Activated T-cell treated with anti-CD3 and anti-CD28 coated beads, Interleukin-2, amount 50 U/mL, for 72 hours (primary cell): ENCODE measurements at regions not wholly inside any gene's neighbourhood (a gene's known extent, or its start where the extent isn't known, plus 50 kb on each side); places are given as distances from the start of the nearest gene placed in this dataset.

Experiments used
- ATAC-seq, 2 donors: fragments of 150-1000 bp; cut with Tn5 transposase; replicated peaks in 1 of 2; 2 replicates each; pipeline ENCODE4 v1.10.0; 2021; ENCODE audit warnings: moderate library complexity in 2 of 2, mild to moderate bottlenecking in 1 of 2
- DNase-seq, 2 donors: peaks; one replicate each; pipeline ENCODE4 v3.0.0; 2021 to 2022; ENCODE audit warnings: mixed read lengths in 1 of 2
- H3K27ac Mint-ChIP-seq: one replicate; pipeline ENCODE4 v1.8.0; 2022; ENCODE audit warnings: mild to moderate bottlenecking, moderate library complexity, mixed read lengths
- H3K27me3 Mint-ChIP-seq: one replicate; pipeline ENCODE4 v1.8.0; 2022; ENCODE audit warnings: low read depth, mixed read lengths
- H3K36me3 Mint-ChIP-seq, 2 donors: one replicate each; pipeline ENCODE4 v1.8.0; 2022; ENCODE audit warnings: mixed read lengths in 2 of 2, mild to moderate bottlenecking in 1 of 2; ENCODE audit not compliant: insufficient read depth in 2 of 2
- H3K4me1 Mint-ChIP-seq: one replicate; pipeline ENCODE4 v1.8.0; 2022; ENCODE audit warnings: low read depth, mixed read lengths
- H3K4me3 Mint-ChIP-seq, 2 donors: one replicate each; pipeline ENCODE4 v1.8.0; 2022; ENCODE audit warnings: mild to moderate bottlenecking in 2 of 2, mixed read lengths in 2 of 2, moderate library complexity in 2 of 2
- H3K9me3 Mint-ChIP-seq, 2 donors: one replicate each; pipeline ENCODE4 v1.8.0; 2022; ENCODE audit warnings: mixed read lengths in 2 of 2

GRCh38 chr4:96526625-96527024, 686.7 kb downstream of the PDHA2 start:
- DNase-seq (no peak), ATAC-seq (no peak)
- no peak overlapping the region for H3K4me3 Mint-ChIP-seq
- H3K4me1 Mint-ChIP-seq: no peaks in the 10 kb centered on the region
- H3K36me3 Mint-ChIP-seq: no peaks in the 10 kb centered on the region
- H3K9me3 Mint-ChIP-seq: peaks cover 4 to 5% of the 10 kb centered on the region in 2 donors
- no peak overlapping the region for H3K27ac Mint-ChIP-seq
- H3K27me3 Mint-ChIP-seq: no peaks in the 10 kb centered on the region

GRCh38 chr4:96531836-96532235, 691.9 kb downstream of the PDHA2 start:
- Mint-ChIP-seq H3K4me3 (no peak overlapping the region), H3K27ac (no peak overlapping the region), H3K4me1 (no peaks in the 10 kb centered on the region), H3K9me3 (peaks cover 6 to 9% of the 10 kb centered on the region in 2 donors), H3K36me3 (no peaks in the 10 kb centered on the region), H3K27me3 (no peaks in the 10 kb centered on the region)
- ATAC-seq (no peak), DNase-seq (no peak)

GRCh38 chr4:96543346-96543745, 703.5 kb downstream of the PDHA2 start:
- Mint-ChIP-seq H3K36me3 (peaks cover 0 to 1% of the 10 kb centered on the region in 2 donors), H3K4me1 (no peaks in the 10 kb centered on the region), H3K9me3 (peaks cover 1 to 2% of the 10 kb centered on the region in 2 donors), H3K4me3 (no peak overlapping the region), H3K27ac (no peak overlapping the region), H3K27me3 (no peaks in the 10 kb centered on the region)
- DNase-seq (no peak), ATAC-seq (no peak)

GRCh38 chr4:96558466-96558865, 718.6 kb downstream of the PDHA2 start:
- Mint-ChIP-seq H3K27ac (peak overlapping the region; percentile 33), H3K4me1 (no peaks in the 10 kb centered on the region), H3K9me3 (peaks cover 0 to 5% of the 10 kb centered on the region in 2 donors), H3K36me3 (no peaks in the 10 kb centered on the region), H3K27me3 (no peaks in the 10 kb centered on the region), H3K4me3 (no peak overlapping the region)
- DNase-seq (no peak), ATAC-seq (no peak)

GRCh38 chr4:96566755-96567154, 726.9 kb downstream of the PDHA2 start:
- Mint-ChIP-seq H3K27ac (no peak overlapping the region), H3K4me1 (no peaks in the 10 kb centered on the region), H3K36me3 (no peaks in the 10 kb centered on the region), H3K4me3 (no peak overlapping the region), H3K27me3 (no peaks in the 10 kb centered on the region), H3K9me3 (peaks cover 0 to 3% of the 10 kb centered on the region in 2 donors)
- DNase-seq (no peak), ATAC-seq (no peak)

GRCh38 chr4:96585304-96585703, 745.4 kb downstream of the PDHA2 start:
- Mint-ChIP-seq H3K27ac (no peak overlapping the region), H3K4me1 (no peaks in the 10 kb centered on the region), H3K9me3 (peaks cover 6 to 14% of the 10 kb centered on the region in 2 donors), H3K36me3 (no peaks in the 10 kb centered on the region), H3K4me3 (no peak overlapping the region), H3K27me3 (no peaks in the 10 kb centered on the region)
- no peak for ATAC-seq
- DNase-seq: no peak

- ATAC-seq (no peak), DNase-seq (no peak)
- H3K36me3 Mint-ChIP-seq: no peaks in the 10 kb centered on the region
Measured at GRCh38 chr4:96593422-96593821, 753.5 kb downstream of the PDHA2 start.

GRCh38 chr4:96598465-96598864, 758.6 kb downstream of the PDHA2 start:
- H3K27ac Mint-ChIP-seq: no peak overlapping the region
- peaks cover 0 to 4% of the 10 kb centered on the region in 2 donors for H3K9me3 Mint-ChIP-seq
- no peaks in the 10 kb centered on the region for H3K4me1 Mint-ChIP-seq
- H3K4me3 Mint-ChIP-seq: no peak overlapping the region
- H3K27me3 Mint-ChIP-seq: no peaks in the 10 kb centered on the region
- no peak for ATAC-seq
- no peak for DNase-seq
- H3K36me3 Mint-ChIP-seq: no peaks in the 10 kb centered on the region

More at GRCh38 chr4:96593422-96593821, 753.5 kb downstream of the PDHA2 start:
- Mint-ChIP-seq H3K4me3 (no peak overlapping the region), H3K27ac (no peak overlapping the region), H3K9me3 (peaks cover 9 to 11% of the 10 kb centered on the region in 2 donors), H3K4me1 (no peaks in the 10 kb centered on the region), H3K27me3 (no peaks in the 10 kb centered on the region)

GRCh38 chr4:96599752-96600151, 759.9 kb downstream of the PDHA2 start:
- Mint-ChIP-seq H3K9me3 (peaks cover 0 to 1% of the 10 kb centered on the region in 2 donors), H3K36me3 (no peaks in the 10 kb centered on the region), H3K27me3 (no peaks in the 10 kb centered on the region), H3K27ac (no peak overlapping the region), H3K4me3 (no peak overlapping the region), H3K4me1 (no peaks in the 10 kb centered on the region)
- no peak for ATAC-seq
- DNase-seq: no peak

GRCh38 chr4:96602661-96603060, 762.8 kb downstream of the PDHA2 start:
- Mint-ChIP-seq H3K4me1 (no peaks in the 10 kb centered on the region), H3K36me3 (no peaks in the 10 kb centered on the region), H3K27ac (no peak overlapping the region), H3K4me3 (no peak overlapping the region), H3K27me3 (no peaks in the 10 kb centered on the region), H3K9me3 (peaks cover 0 to 1% of the 10 kb centered on the region in 2 donors)
- DNase-seq (no peak), ATAC-seq (no peak)

- DNase-seq (no peak), ATAC-seq (no peak)
- Mint-ChIP-seq H3K36me3 (no peaks in the 10 kb centered on the region), H3K27ac (no peak overlapping the region), H3K4me3 (no peak overlapping the region), H3K27me3 (no peaks in the 10 kb centered on the region), H3K4me1 (no peaks in the 10 kb centered on the region), H3K9me3 (peaks cover 2% of the 10 kb centered on the region in 2 donors)
Measured at GRCh38 chr4:96603641-96604040, 763.7 kb downstream of the PDHA2 start.

- no peaks in the 10 kb centered on the region for H3K4me1 Mint-ChIP-seq
- H3K27ac Mint-ChIP-seq: no peak overlapping the region
- H3K27me3 Mint-ChIP-seq: no peaks in the 10 kb centered on the region
Measured at GRCh38 chr4:96606451-96606850, 766.6 kb downstream of the PDHA2 start.

GRCh38 chr4:96626023-96626422, 786.1 kb downstream of the PDHA2 start:
- ATAC-seq: no peak
- H3K36me3 Mint-ChIP-seq: no peaks in the 10 kb centered on the region
- no peaks in the 10 kb centered on the region for H3K4me1 Mint-ChIP-seq
- H3K4me3 Mint-ChIP-seq: no peak overlapping the region
- H3K9me3 Mint-ChIP-seq: peaks cover 2 to 5% of the 10 kb centered on the region in 2 donors
- DNase-seq: no peak
- H3K27ac Mint-ChIP-seq: no peak overlapping the region
- no peaks in the 10 kb centered on the region for H3K27me3 Mint-ChIP-seq

More at GRCh38 chr4:96606451-96606850, 766.6 kb downstream of the PDHA2 start:
- DNase-seq: no peak
- H3K4me3 Mint-ChIP-seq: no peak overlapping the region
- peaks cover 2 to 5% of the 10 kb centered on the region in 2 donors for H3K9me3 Mint-ChIP-seq
- peaks cover 0 to 3% of the 10 kb centered on the region in 2 donors for H3K36me3 Mint-ChIP-seq
- no peak for ATAC-seq

GRCh38 chr4:96630839-96631238, 790.9 kb downstream of the PDHA2 start:
- Mint-ChIP-seq H3K36me3 (no peaks in the 10 kb centered on the region), H3K4me1 (no peaks in the 10 kb centered on the region), H3K9me3 (peaks cover 0 to 2% of the 10 kb centered on the region in 2 donors), H3K27ac (no peak overlapping the region), H3K27me3 (no peaks in the 10 kb centered on the region), H3K4me3 (no peak overlapping the region)
- DNase-seq (no peak), ATAC-seq (no peak)
